ENCODE measurements at regions not wholly inside any gene's neighbourhood (a gene's known extent, or its start where the extent isn't known, plus 50 kb on each side); places are given as distances from the start of the nearest gene placed in this dataset.

DNA sequence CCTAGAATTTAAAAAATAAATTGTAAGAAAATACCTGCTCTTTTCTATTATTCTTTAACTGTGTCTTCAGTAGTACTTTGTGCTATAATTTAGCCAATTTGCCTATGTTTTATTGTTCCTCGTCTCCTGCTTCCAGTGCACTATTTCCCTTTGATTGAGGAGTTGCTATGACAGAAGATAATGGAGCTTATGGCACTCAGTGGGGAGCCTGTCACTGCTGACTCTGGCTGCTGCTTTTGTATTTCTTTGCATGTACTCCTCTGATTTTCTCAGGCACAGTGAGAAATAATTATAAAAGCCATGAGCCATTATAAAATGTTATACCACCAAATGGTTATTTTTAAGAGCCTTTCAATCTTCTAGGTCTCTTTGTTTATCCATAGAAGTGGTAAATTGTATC lies 1310.8 kb upstream of the SLC39A10 start:
- Histone ChIP-seq H3K27me3 (ENCODE audit: low read length) (no peaks in the 10 kb centered on the region), H3K4me1 (ENCODE audit: insufficient read depth, low read length) (no peaks in the 10 kb centered on the region), H3K9me3 (ENCODE audit: low read length) (no peaks in the 10 kb centered on the region), H3K9me2 (replicated peaks; ENCODE audit: low read length) (no peaks in the 10 kb centered on the region), H3K79me2 (ENCODE audit: low read length) (no peaks in the 10 kb centered on the region), H3F3A (ENCODE audit: low read length, unreplicated experiment) (no peaks in the 10 kb centered on the region), H3K4me2 (ENCODE audit: low read length) (no peak overlapping the region), H3K27ac (ENCODE audit: low read length) (no peak overlapping the region), H3K36me3 (ENCODE audit: low read depth, low read length) (no peaks in the 10 kb centered on the region), H3K9ac (ENCODE audit: low read length) (no peak overlapping the region), H4K20me1 (ENCODE audit: low read length) (no peaks in the 10 kb centered on the region), H3K4me3 (ENCODE audit: low read length) (no peak overlapping the region), H2AFZ (ENCODE audit: low read length) (no peak overlapping the region)
- no TSS peak for BruUV-seq (replicated peaks)
- no peak for DNase-seq
- POLR2A ChIA-PET (ENCODE audit: unreplicated experiment), result no interaction called here
- intact Hi-C loops (cut with micrococcal nuclease), result no loop called here
- TF ChIP-seq EZH2 (IDR thresholded peaks at IDR 0.05; ENCODE audit: low read length, unreplicated experiment) (no peak), EZH2phosphoT487 (IDR thresholded peaks at IDR 0.05; ENCODE audit: borderline replicate concordance, low read length) (no peak)
- TF ChIP-seq, protein P1, sequence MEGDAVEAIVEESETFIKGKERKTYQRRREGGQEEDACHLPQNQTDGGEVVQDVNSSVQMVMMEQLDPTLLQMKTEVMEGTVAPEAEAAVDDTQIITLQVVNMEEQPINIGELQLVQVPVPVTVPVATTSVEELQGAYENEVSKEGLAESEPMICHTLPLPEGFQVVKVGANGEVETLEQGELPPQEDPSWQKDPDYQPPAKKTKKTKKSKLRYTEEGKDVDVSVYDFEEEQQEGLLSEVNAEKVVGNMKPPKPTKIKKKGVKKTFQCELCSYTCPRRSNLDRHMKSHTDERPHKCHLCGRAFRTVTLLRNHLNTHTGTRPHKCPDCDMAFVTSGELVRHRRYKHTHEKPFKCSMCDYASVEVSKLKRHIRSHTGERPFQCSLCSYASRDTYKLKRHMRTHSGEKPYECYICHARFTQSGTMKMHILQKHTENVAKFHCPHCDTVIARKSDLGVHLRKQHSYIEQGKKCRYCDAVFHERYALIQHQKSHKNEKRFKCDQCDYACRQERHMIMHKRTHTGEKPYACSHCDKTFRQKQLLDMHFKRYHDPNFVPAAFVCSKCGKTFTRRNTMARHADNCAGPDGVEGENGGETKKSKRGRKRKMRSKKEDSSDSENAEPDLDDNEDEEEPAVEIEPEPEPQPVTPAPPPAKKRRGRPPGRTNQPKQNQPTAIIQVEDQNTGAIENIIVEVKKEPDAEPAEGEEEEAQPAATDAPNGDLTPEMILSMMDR (conservative IDR thresholded peaks at IDR 0.05; ENCODE audit: low read depth, low read length), result no peak
- no peak for ATAC-seq
- CTCF ChIA-PET, result no interaction called here

DNA sequence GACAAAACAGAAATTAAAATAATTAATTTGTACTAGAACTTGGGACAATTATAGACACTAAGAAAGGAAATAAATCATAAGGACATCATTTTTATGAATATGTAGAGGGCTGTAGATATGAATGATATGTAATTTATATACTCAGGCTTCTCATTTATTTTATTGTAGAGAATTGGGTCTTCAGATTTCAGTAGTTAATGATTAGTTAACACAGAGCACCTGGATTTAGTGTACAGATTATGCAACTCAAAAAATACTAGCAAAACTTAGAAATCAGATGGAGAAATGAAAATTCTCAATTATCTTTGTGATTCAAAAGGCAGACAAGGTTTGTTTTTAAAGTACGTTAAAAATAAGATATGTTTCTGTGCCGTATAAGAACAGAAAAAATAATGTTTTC lies 1311.7 kb upstream of the SLC39A10 start:
- H3K27ac ChIP-seq (ENCODE audit: low read length), result no peak overlapping the region
- no peaks in the 10 kb centered on the region for H3K4me1 ChIP-seq (ENCODE audit: insufficient read depth, low read length)
- ATAC-seq (no peak), DNase-seq (no peak)
- H2AFZ ChIP-seq (ENCODE audit: low read length), result no peak overlapping the region
- no peaks in the 10 kb centered on the region for H3K27me3 ChIP-seq (ENCODE audit: low read length)
- no peaks in the 10 kb centered on the region for H3K79me2 ChIP-seq (ENCODE audit: low read length)
- H3K9me3 ChIP-seq (ENCODE audit: low read length), result no peaks in the 10 kb centered on the region
- H4K20me1 ChIP-seq (ENCODE audit: low read length), result no peaks in the 10 kb centered on the region
- no peak overlapping the region for H3K4me3 ChIP-seq (ENCODE audit: low read length)
- H3K4me2 ChIP-seq (ENCODE audit: low read length), result no peak overlapping the region
- no peaks in the 10 kb centered on the region for H3F3A ChIP-seq (ENCODE audit: low read length, unreplicated experiment)
- ChIA-PET CTCF (no interaction called here), POLR2A (ENCODE audit: unreplicated experiment) (no interaction called here)
- H3K9me2 ChIP-seq (replicated peaks; ENCODE audit: low read length), result no peaks in the 10 kb centered on the region
- H3K36me3 ChIP-seq (ENCODE audit: low read depth, low read length), result no peaks in the 10 kb centered on the region
- no peak overlapping the region for H3K9ac ChIP-seq (ENCODE audit: low read length)
- TF ChIP-seq, protein P1 (conservative IDR thresholded peaks at IDR 0.05; ENCODE audit: low read depth, low read length), result no peak
- TF ChIP-seq EZH2phosphoT487 (IDR thresholded peaks at IDR 0.05; ENCODE audit: borderline replicate concordance, low read length), result no peak
- TF ChIP-seq EZH2 (IDR thresholded peaks at IDR 0.05; ENCODE audit: low read length, unreplicated experiment), result no peak
- intact Hi-C loops (cut with micrococcal nuclease), result no loop called here
- no TSS peak for BruUV-seq (replicated peaks)

DNA sequence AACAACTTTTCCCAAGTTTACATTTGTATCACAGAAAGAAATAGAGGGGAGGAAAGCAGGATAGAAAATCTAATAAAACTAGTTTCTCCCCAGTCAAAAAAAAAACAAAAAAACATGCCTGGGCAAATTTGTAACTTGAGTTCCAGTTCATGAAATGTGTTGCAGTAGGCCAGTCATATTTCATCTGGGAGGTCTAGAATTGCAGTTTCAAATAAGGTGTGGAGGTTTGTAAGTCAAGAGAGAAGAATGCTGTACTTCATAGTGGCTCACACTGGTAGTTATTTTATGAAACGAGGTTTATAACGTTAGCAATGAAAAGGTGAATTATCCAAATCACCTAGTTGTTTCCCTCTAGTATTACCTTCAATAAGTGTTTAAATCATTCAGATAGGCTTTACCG lies 1313.9 kb upstream of the SLC39A10 start:
- H3K4me3 ChIP-seq (ENCODE audit: low read length), result no peak overlapping the region
- no peaks in the 10 kb centered on the region for H3K79me2 ChIP-seq (ENCODE audit: low read length)
- no peaks in the 10 kb centered on the region for H4K20me1 ChIP-seq (ENCODE audit: low read length)
- DNase-seq (no peak), ATAC-seq (no peak)
- H3F3A ChIP-seq (ENCODE audit: low read length, unreplicated experiment), result no peaks in the 10 kb centered on the region
- H3K9ac ChIP-seq (ENCODE audit: low read length), result no peak overlapping the region
- no TSS peak for BruUV-seq (replicated peaks)
- H3K4me2 ChIP-seq (ENCODE audit: low read length), result no peak overlapping the region
- H3K9me2 ChIP-seq (replicated peaks; ENCODE audit: low read length), result no peaks in the 10 kb centered on the region
- H3K27me3 ChIP-seq (ENCODE audit: low read length), result no peaks in the 10 kb centered on the region
- intact Hi-C loops (cut with micrococcal nuclease), result no loop called here
- H3K27ac ChIP-seq (ENCODE audit: low read length), result no peak overlapping the region
- H2AFZ ChIP-seq (ENCODE audit: low read length), result no peak overlapping the region
- TF ChIP-seq, protein P1 (conservative IDR thresholded peaks at IDR 0.05; ENCODE audit: low read depth, low read length), result no peak
- TF ChIP-seq EZH2 (IDR thresholded peaks at IDR 0.05; ENCODE audit: low read length, unreplicated experiment) (no peak), EZH2phosphoT487 (IDR thresholded peaks at IDR 0.05; ENCODE audit: borderline replicate concordance, low read length) (no peak)
- ChIA-PET POLR2A (ENCODE audit: unreplicated experiment) (no interaction called here), CTCF (no interaction called here)
- no peaks in the 10 kb centered on the region for H3K36me3 ChIP-seq (ENCODE audit: low read depth, low read length)
- H3K9me3 ChIP-seq (ENCODE audit: low read length), result no peaks in the 10 kb centered on the region
- no peaks in the 10 kb centered on the region for H3K4me1 ChIP-seq (ENCODE audit: insufficient read depth, low read length)
